HepG2 (cell line): ENCODE measurements at regions not wholly inside any gene's neighbourhood (a gene's known extent, or its start where the extent isn't known, plus 50 kb on each side); places are given as distances from the start of the nearest gene placed in this dataset.

ENCODE experiments used
- ATAC-seq: fragments of 200-7000 bp; cut with Tn5 transposase; 3 replicates; pipeline ENCODE4 v1.9.1; 2020; ENCODE audit warnings: mild to moderate bottlenecking, moderate library complexity
- BruUV-seq: library from RNA; stranded (reverse); fragments of 400-500 nt; replicated peaks from 2 replicates; lab custom pipeline; 2021; lab: Mats Ljungman, UMichigan
- CTCF ChIA-PET: fragments of 300-600 bp; formaldehyde crosslinking; extraction: SDS; loops from one replicate; lab custom pipeline; 2021; ENCODE audit warnings: low total read pairs, inconsistent platforms, low intra/inter-chr PET ratio; lab: Yijun Ruan, JAX
- POLR2A ChIA-PET: fragments of 350-600 bp; sonication (Branson Sonifier 250); formaldehyde crosslinking; loops from one replicate; lab custom pipeline; 2020; ENCODE audit warnings: antibody characterized with exemption, inconsistent platforms; lab: Yijun Ruan, JAX
- DNase-seq: peaks from one replicate; pipeline ENCODE4 v3.0.0-alpha.2; 2015; ENCODE audit warnings: low spot score
- FAIRE-seq: peaks from 3 replicates; lab custom pipeline; 2011; peaks lifted over from hg19 to GRCh38; lab: Jason Lieb, UNC
- H2AFZ ChIP-seq: one replicate; pipeline ENCODE4 v1.6.1; 2011; ENCODE audit warnings: low read length, inconsistent platforms
- H3K27ac ChIP-seq: fragments of 300-600 bp; 3 replicates; pipeline ENCODE4 v1.8.0; 2011; ENCODE audit warnings: mixed run types, mild to moderate bottlenecking, mixed read lengths, low read length, inconsistent platforms; ENCODE audit not compliant: insufficient read depth; ENCODE audit errors: extremely low read length
- H3K27me3 ChIP-seq, 2 experiments: fragments of 200-600 bp in 1 of 2; 2 replicates in 1 of 2; 3 replicates in 1 of 2; pipeline versions ENCODE4 v1.6.0 to v1.8.0; 2011; ENCODE audit warnings: low read length in 2 of 2, mild to moderate bottlenecking in 2 of 2, moderate library complexity in 2 of 2, inconsistent platforms in 1 of 2; ENCODE audit not compliant: insufficient read depth in 2 of 2, control insufficient read depth in 1 of 2
- H3K36me3 ChIP-seq, 2 experiments: fragments of 200-600 bp in 1 of 2; replicated peaks in 1 of 2; 2 replicates in 1 of 2; 3 replicates in 1 of 2; pipeline versions ENCODE4 v1.5.1 to v1.8.0; 2011; ENCODE audit warnings: low read length in 2 of 2, inconsistent platforms in 1 of 2; ENCODE audit not compliant: insufficient read depth in 2 of 2, control insufficient read depth in 1 of 2
- H3K4me1 ChIP-seq: 2 replicates; pipeline ENCODE4 v1.5.1; 2012; ENCODE audit warnings: low read length, inconsistent platforms; ENCODE audit not compliant: insufficient read depth
- H3K4me2 ChIP-seq: 2 replicates; pipeline ENCODE4 v1.6.0; 2011; ENCODE audit warnings: low read depth, low read length, inconsistent platforms
- H3K4me3 ChIP-seq, 3 experiments: fragments of 200-600 bp in 1 of 3; sonication (generic), shearing (Covaris generic) in 1 of 3; replicated peaks in 1 of 3; 2 replicates each; pipeline ENCODE4 v1.5.1; 2011 to 2016; ENCODE audit warnings: low read length in 3 of 3, inconsistent platforms in 2 of 3, low read depth in 2 of 3, mild to moderate bottlenecking in 2 of 3, control low read depth in 1 of 3, mixed read lengths in 1 of 3; ENCODE audit not compliant: insufficient read depth in 1 of 3
- H3K79me2 ChIP-seq: one replicate; pipeline ENCODE4 v1.6.1; 2011; ENCODE audit warnings: low read length, inconsistent platforms; ENCODE audit not compliant: insufficient read depth
- H3K9ac ChIP-seq: 2 replicates; pipeline ENCODE4 v1.6.0; 2011; ENCODE audit warnings: mild to moderate bottlenecking, low read depth, low read length, inconsistent platforms; ENCODE audit not compliant: insufficient read depth
- H3K9me3 ChIP-seq: 2 replicates; pipeline ENCODE4 v1.5.1; 2012; ENCODE audit warnings: mild to moderate bottlenecking, low read length
- H4K20me1 ChIP-seq: 2 replicates; pipeline ENCODE4 v1.6.0; 2011; ENCODE audit warnings: inconsistent platforms, mild to moderate bottlenecking, low read length, moderate library complexity; ENCODE audit not compliant: insufficient read depth
- BCL6 ChIP-seq: IDR thresholded peaks from 2 replicates; pipeline ENCODE4 v1.6.1; 2016; ENCODE audit warnings: missing genetic modification reagents, missing compliant biosample characterization
- HDAC2 ChIP-seq: sonication (generic); formaldehyde crosslinking; IDR thresholded peaks from 2 replicates; pipeline ENCODE4 v1.4.0; 2020; ENCODE audit warnings: missing genetic modification reagents
- HMGXB4 ChIP-seq, 2 experiments: sonication (generic) in 1 of 2; formaldehyde crosslinking in 1 of 2; IDR thresholded peaks; 2 replicates each; pipeline versions ENCODE4 v1.4.0 to v1.6.1; 2018 to 2020; ENCODE audit warnings: missing genetic modification reagents in 2 of 2, borderline replicate concordance in 1 of 2, low read depth in 1 of 2, mild to moderate bottlenecking in 1 of 2, missing biosample characterization in 1 of 2
- HNF4A ChIP-seq: sonication (generic); formaldehyde crosslinking; IDR thresholded peaks from 2 replicates; pipeline ENCODE4 v1.4.0; 2020; ENCODE audit warnings: missing genetic modification reagents
- IRF1 ChIP-seq: sonication (generic); formaldehyde crosslinking; IDR thresholded peaks from 2 replicates; pipeline ENCODE4 v1.4.0; 2020; ENCODE audit warnings: low read depth, mild to moderate bottlenecking, missing genetic modification reagents
- MED1 ChIP-seq: sonication (generic); formaldehyde crosslinking; IDR thresholded peaks from 2 replicates; pipeline ENCODE4 v1.4.0; 2020; ENCODE audit warnings: missing genetic modification reagents
- POLR2AphosphoS5 ChIP-seq: IDR thresholded peaks from 2 replicates; pipeline ENCODE4 v1.6.1; 2012; ENCODE audit warnings: low read depth, low read length
- RBM22 ChIP-seq: fragments of 200-400 bp; formaldehyde crosslinking; optimal IDR thresholded peaks from 2 replicates; pipeline ENCODE3; 2017; ENCODE audit warnings: mild to moderate bottlenecking, low read length, moderate library complexity
- REST ChIP-seq, 2 experiments: IDR thresholded peaks; 2 replicates each; pipeline ENCODE4 v1.6.1; 2011 to 2012; ENCODE audit warnings: low read length in 2 of 2, borderline replicate concordance in 1 of 2, low read depth in 1 of 2, mild to moderate bottlenecking in 1 of 2, moderate library complexity in 1 of 2
- ZFP62 ChIP-seq: sonication (generic); formaldehyde crosslinking; IDR thresholded peaks from 2 replicates; pipeline ENCODE4 v1.4.0; 2020; ENCODE audit warnings: missing genetic modification reagents
- ZKSCAN5 ChIP-seq: sonication (generic); formaldehyde crosslinking; IDR thresholded peaks from 2 replicates; pipeline ENCODE4 v1.5.1; 2020; ENCODE audit warnings: mild to moderate bottlenecking, missing genetic modification reagents
- ZNF138 ChIP-seq: sonication (generic); formaldehyde crosslinking; IDR thresholded peaks from 2 replicates; pipeline ENCODE4 v1.5.0; 2020; ENCODE audit warnings: mild to moderate bottlenecking, low read depth, missing genetic modification reagents
- ZNF501 ChIP-seq: sonication (generic); formaldehyde crosslinking; IDR thresholded peaks from 2 replicates; pipeline ENCODE4 v1.5.1; 2020; ENCODE audit warnings: mild to moderate bottlenecking, moderate library complexity, missing genetic modification reagents
- WGBS: methylation state at CpG from one replicate; pipeline ENCODE4 v1.1.6; 2017; ENCODE audit warnings: low lambda C conversion rate; 5-methylcytosine and 5-hydroxymethylcytosine counted together
- in situ Hi-C: cut with HindIII; loops from 2 replicates; pipeline ENCODE4 v1.10.0; 2017; ENCODE audit warnings: low pct_unique_long_range_greater_than_20kb; ENCODE audit not compliant: extremely low pct_ligation_motif_present
- intact Hi-C: fragments of 100-400 bp; cut with micrococcal nuclease; formaldehyde crosslinking; loops from one replicate; pipeline ENCODE4 v1.10.0; 2022; ENCODE audit not compliant: unreplicated experiment

- Histone ChIP-seq H3K27ac (no peak overlapping the region), H3K4me1 (no peaks in the 10 kb centered on the region), H2AFZ (no peak overlapping the region), H3K79me2 (no peaks in the 10 kb centered on the region), H3K4me2 (no peak overlapping the region), H3K9me3 (no peaks in the 10 kb centered on the region), H3K36me3 (no peaks in the 10 kb centered on the region), H3K9ac (no peak overlapping the region), H3K27me3 (peaks cover 0 to 1% of the 10 kb centered on the region in 2 experiments; a peak in 1 of 5 replicates), H3K4me3 (no peak overlapping the region), H4K20me1 (no peaks in the 10 kb centered on the region)
- ChIA-PET POLR2A (no interaction called here), CTCF (no interaction called here)
- intact Hi-C loops: no loop called here
- 0% methylated on average over 5 of the region's 10 CpGs for WGBS
- no peak for FAIRE-seq
- ATAC-seq: no peak
- in situ Hi-C loops: no loop called here
- no TSS peak for BruUV-seq
- no peak for TF ChIP-seq RBM22
- TF ChIP-seq BCL6 (CRISPR knock-in tag): no peak
- TF ChIP-seq ZFP62: no peak
- no peak for DNase-seq
Observed at GRCh38 chr12:62113366-62114011, 146.7 kb upstream of the USP15 start.

- H3K4me2 ChIP-seq: no peak overlapping the region
- H3K4me1 ChIP-seq: no peaks in the 10 kb centered on the region
- no peak overlapping the region for H2AFZ ChIP-seq
- WGBS: 27% methylated on average over 2 of the region's 2 CpGs
- ChIA-PET POLR2A (no interaction called here), CTCF (no interaction called here)
- peaks cover 0 to 1% of the 10 kb centered on the region in 2 experiments; a peak in 1 of 5 replicates for H3K27me3 ChIP-seq
- DNase-seq (no peak), ATAC-seq (no peak), FAIRE-seq (no peak)
- in situ Hi-C loops: no loop called here
- no peak overlapping the region for H3K9ac ChIP-seq
- H3K4me3 ChIP-seq: no peak overlapping the region
- no peak overlapping the region for H3K27ac ChIP-seq
- no peaks in the 10 kb centered on the region for H3K9me3 ChIP-seq
- no peaks in the 10 kb centered on the region for H3K79me2 ChIP-seq
- no peaks in the 10 kb centered on the region for H4K20me1 ChIP-seq
- no TSS peak for BruUV-seq
- no peaks in the 10 kb centered on the region for H3K36me3 ChIP-seq
- intact Hi-C loops: no loop called here
- no peak for TF ChIP-seq MED1 (CRISPR knock-in tag)
- no peak for TF ChIP-seq HMGXB4 (CRISPR knock-in tag; IDR thresholded peaks at IDR 0.05; ENCODE audit: borderline replicate concordance in 1 of 2, low read depth in 1 of 2)
- TF ChIP-seq ZNF501 (CRISPR knock-in tag): no peak
- no peak for TF ChIP-seq POLR2AphosphoS5
- TF ChIP-seq HNF4A: no peak
- no peak for TF ChIP-seq ZNF138
- no peak for TF ChIP-seq HDAC2 (CRISPR knock-in tag)
- TF ChIP-seq IRF1 (CRISPR knock-in tag): no peak
- TF ChIP-seq ZKSCAN5 (CRISPR knock-in tag): no peak
- TF ChIP-seq REST (IDR thresholded peaks at IDR 0.05; ENCODE audit: borderline replicate concordance in 1 of 2, low read depth in 1 of 2, low read length in 2 of 2): no peak
Observed at GRCh38 chr12:62116986-62117385, 143.2 kb upstream of the USP15 start.
